ENCODE measurements at regions not wholly inside any gene's neighbourhood (a gene's known extent, or its start where the extent isn't known, plus 50 kb on each side); places are given as distances from the start of the nearest gene placed in this dataset.

- DNase-seq (ENCODE audit: low spot score), result no peak
Observed at GRCh38 chr6:80725156-80725930, 618.9 kb downstream of the BCKDHB start.

- DNase-seq (ENCODE audit: low spot score), result no peak
Observed at GRCh38 chr6:80720824-80721223, 614.4 kb downstream of the BCKDHB start.

DNA sequence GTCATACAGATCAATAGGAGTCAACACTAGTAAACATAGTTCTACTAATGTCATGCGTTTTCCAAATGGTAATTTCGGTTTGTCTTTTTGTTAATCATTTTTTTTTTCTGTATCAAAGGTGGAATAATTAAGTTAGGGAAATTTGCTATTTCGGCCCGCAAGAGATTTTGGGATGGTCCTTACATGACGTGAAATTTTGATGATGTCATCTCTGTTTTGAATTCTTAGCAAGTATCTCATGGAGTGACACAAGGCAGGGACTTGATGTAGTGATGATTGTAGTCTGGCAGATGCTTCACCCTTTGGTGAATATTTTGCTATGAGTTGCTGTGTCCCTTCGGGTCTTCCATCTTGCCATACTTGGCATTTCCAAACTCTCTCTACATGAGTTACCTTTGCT lies 608.0 kb downstream of the BCKDHB start:
- no peak for DNase-seq (ENCODE audit: low spot score)

- DNase-seq (ENCODE audit: low spot score), result no peak
Observed at GRCh38 chr6:80698459-80698858, 592.0 kb downstream of the BCKDHB start.

GRCh38 chr6:80696268-80696667 lies 589.8 kb downstream of the BCKDHB start:
- no peak for DNase-seq (ENCODE audit: low spot score)

DNA sequence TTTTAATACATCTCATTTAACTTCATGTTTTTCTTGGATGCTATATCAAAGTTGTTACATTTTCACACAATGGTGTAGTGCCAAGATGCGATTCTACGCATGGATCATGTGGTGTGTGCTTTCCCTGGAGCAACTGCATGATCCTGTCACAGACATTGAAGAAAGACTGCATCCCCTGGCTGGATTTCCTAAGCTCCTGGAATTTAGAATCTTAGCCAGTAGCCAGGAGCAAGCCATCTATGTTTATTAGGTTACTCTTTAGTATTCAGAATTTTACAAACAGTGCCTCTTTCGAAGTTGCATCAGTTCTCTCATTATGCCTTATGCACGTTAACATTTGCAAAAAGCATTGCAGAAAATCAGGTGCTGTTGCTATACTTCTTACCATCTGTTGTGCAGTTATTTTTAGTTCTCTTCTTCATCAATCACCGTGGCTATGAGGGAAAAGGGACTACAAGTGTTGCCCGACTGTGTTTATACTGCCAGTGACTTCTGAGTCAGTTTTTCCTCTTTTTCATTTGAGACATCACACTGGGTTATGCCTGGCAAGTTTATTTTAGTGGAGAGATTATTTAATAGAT lies 584.2 kb downstream of the BCKDHB start:
- no peak for DNase-seq (ENCODE audit: low spot score)

DNA sequence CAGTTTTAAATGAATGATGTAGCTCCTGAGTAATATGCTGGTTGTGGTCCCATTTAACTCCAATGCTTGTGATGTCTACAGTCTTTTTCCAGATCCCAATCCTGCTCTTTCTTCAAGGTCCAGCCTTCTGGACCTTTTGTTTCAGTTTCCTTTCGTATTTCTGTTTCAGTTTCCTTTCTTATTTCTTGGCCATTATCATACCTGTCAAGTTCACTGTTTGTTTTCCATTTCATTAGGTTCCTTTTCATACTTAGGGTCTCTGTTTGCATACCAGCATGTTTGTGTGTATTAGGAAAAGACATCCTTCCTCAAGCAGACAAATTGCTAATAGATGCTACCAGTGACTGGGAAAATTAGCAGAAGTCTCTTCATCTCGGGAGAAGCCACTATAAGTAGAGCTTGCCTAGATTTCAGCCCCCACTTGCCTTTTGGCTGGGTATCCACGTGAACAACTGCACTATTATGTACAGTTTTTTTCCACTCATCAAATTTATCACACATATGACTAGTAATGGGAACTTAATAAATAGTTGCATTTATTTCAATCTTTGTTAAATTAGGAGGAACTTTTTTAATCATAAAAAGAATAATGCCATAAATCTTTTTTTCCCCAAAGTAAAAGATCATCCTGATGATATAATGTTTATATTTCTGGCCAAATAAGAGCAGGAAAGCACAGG lies 583.4 kb downstream of the BCKDHB start:
- DNase-seq (ENCODE audit: low spot score), result no peak

DNA sequence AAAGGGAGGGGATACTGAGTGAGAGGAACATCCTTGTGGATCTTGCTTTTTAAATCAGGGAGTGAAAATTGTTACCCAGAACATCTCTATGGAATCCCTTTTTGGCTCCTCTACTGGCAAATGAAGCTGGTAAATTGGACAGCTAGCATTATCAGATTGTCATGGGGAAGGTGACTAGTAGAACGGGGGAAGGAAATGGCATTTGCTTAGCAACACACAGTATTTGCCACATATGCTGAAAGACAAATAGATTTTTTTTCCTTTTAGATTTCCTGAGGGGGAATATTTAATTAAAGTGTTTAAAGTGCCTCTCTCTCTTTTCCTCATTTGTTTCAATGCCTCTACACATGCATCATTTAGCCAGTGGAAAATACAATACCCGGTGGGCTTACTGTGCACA lies 573.5 kb downstream of the BCKDHB start:
- no peak for DNase-seq (ENCODE audit: low spot score)

- no peak for DNase-seq (ENCODE audit: low spot score)
Observed at GRCh38 chr6:80676386-80676785, 569.9 kb downstream of the BCKDHB start.

- DNase-seq (ENCODE audit: low spot score), result no peak
Observed at GRCh38 chr6:80674669-80675068, 568.2 kb downstream of the BCKDHB start.

- DNase-seq (ENCODE audit: low spot score), result no peak
Observed at GRCh38 chr6:80673367-80673766, 566.9 kb downstream of the BCKDHB start.

DNA sequence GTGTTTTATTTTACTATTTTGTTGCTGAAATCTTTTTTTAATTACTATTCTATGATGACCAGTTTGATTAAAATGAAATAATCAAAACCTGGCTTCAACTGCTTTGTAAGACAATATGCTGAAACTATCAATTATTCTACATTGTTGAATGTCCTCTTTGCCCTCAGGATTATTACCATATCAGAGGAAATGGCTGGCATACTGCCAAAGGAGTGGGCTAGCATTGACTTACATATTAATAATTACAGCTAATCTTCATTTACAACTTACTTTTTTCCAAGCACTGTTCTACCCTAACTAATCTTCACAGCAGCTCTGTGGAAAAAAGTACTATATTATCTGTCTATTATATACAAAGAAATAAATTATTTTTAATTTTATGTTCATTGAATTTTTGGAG lies 560.5 kb downstream of the BCKDHB start:
- no peak for DNase-seq (ENCODE audit: low spot score)

DNA sequence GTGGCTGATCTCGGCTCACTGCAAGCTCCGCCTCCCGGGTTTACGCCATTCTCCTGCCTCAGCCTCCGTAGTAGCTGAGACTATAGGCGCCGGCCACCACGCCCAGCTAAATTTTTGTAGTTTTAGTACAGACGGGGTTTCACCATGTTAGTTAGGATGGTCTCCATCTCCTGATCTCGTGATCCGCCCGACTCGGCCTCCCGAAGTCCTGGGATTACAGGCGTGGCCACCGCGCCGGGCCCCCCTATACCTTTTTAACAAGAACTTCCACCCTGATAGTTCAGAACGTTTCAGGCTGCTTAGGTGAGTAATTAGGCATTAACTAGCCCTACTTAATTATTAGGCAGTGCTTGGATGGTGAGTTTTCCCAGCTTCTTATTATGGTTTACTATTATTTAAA lies 552.5 kb downstream of the BCKDHB start:
- no peak for DNase-seq (ENCODE audit: low spot score)

- DNase-seq (ENCODE audit: low spot score), result no peak
Observed at GRCh38 chr6:80647156-80647555, 540.7 kb downstream of the BCKDHB start.

DNA sequence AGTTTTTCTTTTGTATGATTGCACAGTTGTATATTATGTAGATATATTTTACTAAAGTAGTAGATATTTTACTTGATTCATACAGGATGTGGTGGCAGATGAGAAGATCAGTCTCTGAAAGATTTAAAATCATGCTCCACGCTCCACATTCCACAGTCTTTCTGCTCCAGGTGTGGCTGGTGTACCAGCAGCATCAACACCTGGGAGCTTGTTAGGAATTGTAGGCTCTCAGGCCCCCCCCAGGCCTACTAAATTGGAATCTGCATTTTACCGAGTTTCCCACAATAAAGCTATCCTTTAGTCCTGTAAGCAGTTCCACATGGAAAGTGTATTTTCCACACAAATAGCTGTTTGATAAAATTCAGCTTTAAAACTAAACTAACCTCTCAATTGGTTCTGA lies 537.4 kb downstream of the BCKDHB start:
- DNase-seq (ENCODE audit: low spot score), result no peak

DNA sequence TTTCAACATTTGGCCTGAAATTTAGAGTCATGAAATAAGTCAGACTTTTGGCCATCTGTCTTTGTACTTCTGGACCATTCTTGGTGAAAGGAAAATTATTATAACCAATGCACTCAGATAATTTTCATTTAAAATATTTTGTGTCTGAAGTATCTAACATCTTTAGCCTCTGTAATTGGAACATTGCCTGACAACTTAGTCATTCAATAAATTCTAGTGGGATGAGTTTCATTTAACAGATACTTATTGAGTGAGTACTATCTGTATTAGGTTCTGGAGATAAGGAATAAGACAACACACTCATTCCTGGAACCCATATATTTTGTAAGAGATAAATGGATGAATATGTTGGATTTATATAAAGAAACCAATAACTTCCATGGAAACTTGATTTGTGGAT lies 536.0 kb downstream of the BCKDHB start:
- no peak for DNase-seq (ENCODE audit: low spot score)

DNA sequence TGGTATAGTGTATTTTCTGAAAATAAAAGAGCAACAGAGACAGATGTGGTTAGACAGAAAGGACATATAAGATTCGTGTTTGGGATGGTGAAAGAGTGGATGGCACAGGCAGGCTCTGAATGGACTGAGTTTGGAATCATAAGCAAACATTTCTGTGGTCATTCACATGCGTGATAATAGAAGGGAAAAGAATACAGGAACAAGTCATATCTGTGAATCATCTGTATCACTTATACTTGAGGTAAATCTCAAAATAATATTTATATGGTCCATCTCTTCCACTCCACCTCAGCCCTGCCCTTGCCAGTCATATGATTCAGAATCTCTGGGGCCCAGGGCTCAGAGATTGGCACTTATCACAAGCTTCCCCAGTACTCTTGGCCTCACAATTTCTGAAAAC lies 535.1 kb downstream of the BCKDHB start:
- DNase-seq (ENCODE audit: low spot score), result no peak

GRCh38 chr6:80640176-80640575 lies 533.7 kb downstream of the BCKDHB start:
- DNase-seq (ENCODE audit: low spot score), result no peak

- no peak for DNase-seq (ENCODE audit: low spot score)
Observed at GRCh38 chr6:80639181-80639629, 532.7 kb downstream of the BCKDHB start.

DNA sequence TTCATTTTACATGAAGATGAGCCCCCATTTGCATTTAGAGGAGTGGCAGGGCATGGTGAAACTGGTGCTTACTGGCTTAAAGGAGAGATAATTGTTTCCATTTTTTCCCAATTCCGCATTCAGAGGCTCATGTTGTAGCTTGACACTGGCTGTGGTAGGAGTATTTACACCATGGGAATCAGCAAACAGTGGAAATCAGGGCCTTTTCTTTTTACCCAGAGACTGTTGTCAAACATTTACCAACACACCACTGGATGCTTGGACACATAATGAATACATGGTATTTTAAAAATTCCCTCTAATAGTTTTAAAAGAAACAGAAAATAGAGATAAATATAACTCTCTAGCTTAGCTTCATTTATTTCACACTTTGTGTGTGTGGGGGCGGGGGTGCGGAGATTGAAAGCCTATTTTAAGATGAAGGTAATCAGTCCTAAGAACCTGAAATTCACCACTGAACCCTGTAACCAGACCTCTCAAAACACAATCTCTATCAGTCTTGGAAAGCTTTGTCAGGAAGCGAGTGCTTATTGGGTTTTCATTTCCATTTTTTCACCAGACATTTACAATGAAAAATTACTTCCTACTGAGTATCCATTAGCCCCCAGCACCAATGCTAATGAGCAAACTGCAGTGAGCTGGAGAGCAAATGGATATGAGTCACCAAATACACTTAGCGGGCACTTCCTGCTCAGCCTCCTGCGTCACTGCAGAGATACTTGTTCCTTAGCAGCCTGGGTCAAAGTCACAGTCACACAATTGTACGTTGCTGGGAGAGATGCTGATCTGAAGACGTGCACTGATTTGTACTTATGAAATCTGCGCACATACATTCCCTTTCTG lies 532.0 kb downstream of the BCKDHB start:
- no peak for DNase-seq (ENCODE audit: low spot score)

DNA sequence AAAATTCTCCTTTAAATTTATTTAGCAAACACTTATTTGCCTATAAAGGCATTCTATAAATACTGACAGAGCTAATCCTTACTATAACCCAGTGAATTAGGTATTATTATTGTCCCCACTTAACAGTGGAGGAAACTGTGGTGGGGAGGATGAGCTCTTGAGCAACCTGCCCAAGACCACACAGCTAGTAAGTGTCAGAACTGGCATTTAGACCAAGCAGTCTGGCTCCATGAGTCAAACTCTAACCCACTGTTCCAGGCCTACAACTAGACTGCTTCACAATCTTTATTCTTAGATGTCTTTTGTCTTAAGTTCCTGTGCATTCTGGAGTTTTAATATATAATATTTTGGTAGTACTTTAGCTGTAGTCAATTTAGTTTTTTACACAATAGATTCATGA lies 530.8 kb downstream of the BCKDHB start:
- DNase-seq (ENCODE audit: low spot score), result no peak

- no peak for DNase-seq (ENCODE audit: low spot score)
Observed at GRCh38 chr6:80636689-80637088, 530.2 kb downstream of the BCKDHB start.
